HepG2 (cell line): ENCODE measurements at regions not wholly inside any gene's neighbourhood (a gene's known extent, or its start where the extent isn't known, plus 50 kb on each side); places are given as distances from the start of the nearest gene placed in this dataset.

Experiments
- ATAC-seq: fragments of 200-7000 bp; cut with Tn5 transposase; 3 replicates; pipeline ENCODE4 v1.9.1; 2020; ENCODE audit warnings: mild to moderate bottlenecking, moderate library complexity
- BruUV-seq: library from RNA; stranded (reverse); fragments of 400-500 nt; replicated peaks from 2 replicates; lab custom pipeline; 2021; lab: Mats Ljungman, UMichigan
- CTCF ChIA-PET: fragments of 300-600 bp; formaldehyde crosslinking; extraction: SDS; loops from one replicate; lab custom pipeline; 2021; ENCODE audit warnings: low total read pairs, inconsistent platforms, low intra/inter-chr PET ratio; lab: Yijun Ruan, JAX
- POLR2A ChIA-PET: fragments of 350-600 bp; sonication (Branson Sonifier 250); formaldehyde crosslinking; loops from one replicate; lab custom pipeline; 2020; ENCODE audit warnings: antibody characterized with exemption, inconsistent platforms; lab: Yijun Ruan, JAX
- DNase-seq: peaks from one replicate; pipeline ENCODE4 v3.0.0-alpha.2; 2015; ENCODE audit warnings: low spot score
- FAIRE-seq: peaks from 3 replicates; lab custom pipeline; 2011; peaks lifted over from hg19 to GRCh38; lab: Jason Lieb, UNC
- H2AFZ ChIP-seq: one replicate; pipeline ENCODE4 v1.6.1; 2011; ENCODE audit warnings: low read length, inconsistent platforms
- H3K27ac ChIP-seq: fragments of 300-600 bp; 3 replicates; pipeline ENCODE4 v1.8.0; 2011; ENCODE audit warnings: mixed run types, mild to moderate bottlenecking, mixed read lengths, low read length, inconsistent platforms; ENCODE audit not compliant: insufficient read depth; ENCODE audit errors: extremely low read length
- H3K27me3 ChIP-seq, 2 experiments: fragments of 200-600 bp in 1 of 2; 2 replicates in 1 of 2; 3 replicates in 1 of 2; pipeline versions ENCODE4 v1.6.0 to v1.8.0; 2011; ENCODE audit warnings: low read length in 2 of 2, mild to moderate bottlenecking in 2 of 2, moderate library complexity in 2 of 2, inconsistent platforms in 1 of 2; ENCODE audit not compliant: insufficient read depth in 2 of 2, control insufficient read depth in 1 of 2
- H3K36me3 ChIP-seq, 2 experiments: fragments of 200-600 bp in 1 of 2; replicated peaks in 1 of 2; 2 replicates in 1 of 2; 3 replicates in 1 of 2; pipeline versions ENCODE4 v1.5.1 to v1.8.0; 2011; ENCODE audit warnings: low read length in 2 of 2, inconsistent platforms in 1 of 2; ENCODE audit not compliant: insufficient read depth in 2 of 2, control insufficient read depth in 1 of 2
- H3K4me1 ChIP-seq: 2 replicates; pipeline ENCODE4 v1.5.1; 2012; ENCODE audit warnings: low read length, inconsistent platforms; ENCODE audit not compliant: insufficient read depth
- H3K4me2 ChIP-seq: 2 replicates; pipeline ENCODE4 v1.6.0; 2011; ENCODE audit warnings: low read depth, low read length, inconsistent platforms
- H3K4me3 ChIP-seq, 3 experiments: fragments of 200-600 bp in 1 of 3; sonication (generic), shearing (Covaris generic) in 1 of 3; replicated peaks in 1 of 3; 2 replicates each; pipeline ENCODE4 v1.5.1; 2011 to 2016; ENCODE audit warnings: low read length in 3 of 3, inconsistent platforms in 2 of 3, low read depth in 2 of 3, mild to moderate bottlenecking in 2 of 3, control low read depth in 1 of 3, mixed read lengths in 1 of 3; ENCODE audit not compliant: insufficient read depth in 1 of 3
- H3K79me2 ChIP-seq: one replicate; pipeline ENCODE4 v1.6.1; 2011; ENCODE audit warnings: low read length, inconsistent platforms; ENCODE audit not compliant: insufficient read depth
- H3K9ac ChIP-seq: 2 replicates; pipeline ENCODE4 v1.6.0; 2011; ENCODE audit warnings: mild to moderate bottlenecking, low read depth, low read length, inconsistent platforms; ENCODE audit not compliant: insufficient read depth
- H3K9me3 ChIP-seq: 2 replicates; pipeline ENCODE4 v1.5.1; 2012; ENCODE audit warnings: mild to moderate bottlenecking, low read length
- H4K20me1 ChIP-seq: 2 replicates; pipeline ENCODE4 v1.6.0; 2011; ENCODE audit warnings: inconsistent platforms, mild to moderate bottlenecking, low read length, moderate library complexity; ENCODE audit not compliant: insufficient read depth
- ATF2 ChIP-seq: sonication (generic); formaldehyde crosslinking; IDR thresholded peaks from 2 replicates; pipeline ENCODE4 v1.4.0; 2020; ENCODE audit warnings: missing genetic modification reagents
- ESRRA ChIP-seq: sonication (generic); formaldehyde crosslinking; IDR thresholded peaks from 2 replicates; pipeline ENCODE4 v1.5.1; 2020; ENCODE audit warnings: mild to moderate bottlenecking, low read depth, missing genetic modification reagents
- FOSL1 ChIP-seq: sonication (generic); formaldehyde crosslinking; IDR thresholded peaks from 2 replicates; pipeline ENCODE4 v1.9.0; 2021; ENCODE audit warnings: missing genetic modification reagents, borderline replicate concordance
- HNRNPLL ChIP-seq: fragments of 200-400 bp; formaldehyde crosslinking; IDR thresholded peaks from 2 replicates; pipeline ENCODE4 v1.6.1; 2017; ENCODE audit warnings: mild to moderate bottlenecking, low read depth, low read length; ENCODE audit not compliant: poor library complexity, severe bottlenecking
- KDM1A ChIP-seq: IDR thresholded peaks from 2 replicates; pipeline ENCODE4 v1.6.1; 2016; ENCODE audit warnings: missing compliant biosample characterization
- NFYC ChIP-seq: IDR thresholded peaks from 2 replicates; pipeline ENCODE4 v1.6.1; 2016; ENCODE audit warnings: missing genetic modification reagents, missing compliant biosample characterization
- NRL ChIP-seq: sonication (generic); formaldehyde crosslinking; IDR thresholded peaks from 2 replicates; pipeline ENCODE4 v1.5.0; 2020; ENCODE audit warnings: missing genetic modification reagents, mild to moderate bottlenecking, moderate library complexity, borderline replicate concordance
- RBM22 ChIP-seq: fragments of 200-400 bp; formaldehyde crosslinking; optimal IDR thresholded peaks from 2 replicates; pipeline ENCODE3; 2017; ENCODE audit warnings: mild to moderate bottlenecking, low read length, moderate library complexity
- SMC3 ChIP-seq: IDR thresholded peaks from 2 replicates; pipeline ENCODE4 v1.6.1; 2011; ENCODE audit warnings: low read length, improper control_type of control experiment
- TMF1 ChIP-seq: sonication (generic); formaldehyde crosslinking; IDR thresholded peaks from 2 replicates; pipeline ENCODE4 v1.8.1; 2022; ENCODE audit warnings: low read depth, missing genetic modification reagents
- ZNF207 ChIP-seq: fragments of 450-650 bp; IDR thresholded peaks from 2 replicates; pipeline ENCODE4 v1.6.1; 2016; ENCODE audit warnings: antibody characterized with exemption, borderline replicate concordance
- ZNF350 ChIP-seq: sonication (generic); formaldehyde crosslinking; IDR thresholded peaks from 2 replicates; pipeline ENCODE4 v1.4.0; 2020; ENCODE audit warnings: mild to moderate bottlenecking, low read depth, missing genetic modification reagents, borderline replicate concordance
- ZNF558 ChIP-seq: sonication (generic); formaldehyde crosslinking; IDR thresholded peaks from 2 replicates; pipeline ENCODE4 v1.9.0; 2022; ENCODE audit warnings: mild to moderate bottlenecking, missing genetic modification reagents, borderline replicate concordance
- ZNF572 ChIP-seq: sonication (generic); formaldehyde crosslinking; IDR thresholded peaks from 2 replicates; pipeline ENCODE4 v1.5.1; 2020; ENCODE audit warnings: mild to moderate bottlenecking, missing genetic modification reagents
- WGBS: methylation state at CpG from one replicate; pipeline ENCODE4 v1.1.6; 2017; ENCODE audit warnings: low lambda C conversion rate; 5-methylcytosine and 5-hydroxymethylcytosine counted together
- in situ Hi-C: cut with HindIII; loops from 2 replicates; pipeline ENCODE4 v1.10.0; 2017; ENCODE audit warnings: low pct_unique_long_range_greater_than_20kb; ENCODE audit not compliant: extremely low pct_ligation_motif_present
- intact Hi-C: fragments of 100-400 bp; cut with micrococcal nuclease; formaldehyde crosslinking; loops from one replicate; pipeline ENCODE4 v1.10.0; 2022; ENCODE audit not compliant: unreplicated experiment

- Histone ChIP-seq H3K9me3 (no peaks in the 10 kb centered on the region), H3K79me2 (no peaks in the 10 kb centered on the region), H3K27ac (no peak overlapping the region), H3K27me3 (peaks cover 0 to 7% of the 10 kb centered on the region in 2 experiments; a peak in 1 of 5 replicates), H3K4me1 (no peaks in the 10 kb centered on the region), H2AFZ (no peak overlapping the region), H3K4me3 (no peak overlapping the region), H4K20me1 (no peaks in the 10 kb centered on the region), H3K4me2 (no peak overlapping the region), H3K36me3 (no peaks in the 10 kb centered on the region), H3K9ac (no peak overlapping the region)
- ATAC-seq (no peak), DNase-seq (no peak), FAIRE-seq (no peak)
- intact Hi-C loops, result loop anchor here (10.0 kb wide), 1 partner anchor 503 kb away; the partner anchor contains the start of gene TMEM132B
- BruUV-seq, result no TSS peak
- ChIA-PET CTCF (no interaction called here), POLR2A (no interaction called here)
- no peak for TF ChIP-seq ATF2 (CRISPR knock-in tag)
- TF ChIP-seq SMC3, result no peak
- no peak for TF ChIP-seq NFYC
- TF ChIP-seq TMF1, result no peak
- no peak for TF ChIP-seq ZNF558 (CRISPR knock-in tag)
- TF ChIP-seq ZNF350 (CRISPR knock-in tag), result no peak
- no peak for TF ChIP-seq ZNF572
- TF ChIP-seq NRL (CRISPR knock-in tag), result no peak
- TF ChIP-seq FOSL1, result no peak
- TF ChIP-seq ESRRA (CRISPR knock-in tag), result no peak
- TF ChIP-seq KDM1A (CRISPR knock-in tag), result no peak
- TF ChIP-seq ZNF207, result no peak
- no peak for TF ChIP-seq RBM22
- no peak for TF ChIP-seq HNRNPLL
- in situ Hi-C loops, result loop anchor here (10.0 kb wide), 1 partner anchor 153 kb away; no protein-coding TSS in a partner anchor
- WGBS, result 2% methylated on average over 3 of the region's 7 CpGs
Measured at GRCh38 chr12:125687820-125688219, 622.6 kb downstream of the AACS start.
